Left forelimb (tissue), 1 donor: ENCODE measurements at regions not wholly inside any gene's neighbourhood (a gene's known extent, or its start where the extent isn't known, plus 50 kb on each side); places are given as distances from the start of the nearest gene placed in this dataset.

Source experiments
- DNase-seq: peaks from one replicate; pipeline ENCODE4 v3.0.0-alpha.2; 2018; ENCODE audit warnings: low spot score

GRCh38 chr1:56072310-56072709 is 507.1 kb downstream of the PLPP3 start:
- no peak for DNase-seq

DNA sequence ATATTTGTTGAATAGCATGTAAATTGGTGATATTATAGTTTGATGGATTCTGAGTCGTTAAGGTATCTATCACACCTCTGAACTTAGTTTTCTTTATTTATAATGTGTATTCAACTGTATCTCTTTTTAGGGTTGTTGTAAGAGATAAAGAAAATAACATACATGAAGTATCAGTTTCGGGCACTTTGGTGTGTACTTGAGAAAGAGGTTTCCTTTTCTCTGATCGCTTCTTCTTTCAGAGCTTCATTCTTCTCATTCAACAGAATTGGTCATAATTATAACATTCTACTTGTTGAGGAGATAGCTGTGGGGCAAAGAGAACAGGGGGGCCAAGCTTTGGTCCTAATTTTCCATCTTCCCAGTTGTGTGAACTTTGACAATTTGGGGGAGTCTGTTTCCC is 508.0 kb downstream of the PLPP3 start:
- no peak for DNase-seq

DNA sequence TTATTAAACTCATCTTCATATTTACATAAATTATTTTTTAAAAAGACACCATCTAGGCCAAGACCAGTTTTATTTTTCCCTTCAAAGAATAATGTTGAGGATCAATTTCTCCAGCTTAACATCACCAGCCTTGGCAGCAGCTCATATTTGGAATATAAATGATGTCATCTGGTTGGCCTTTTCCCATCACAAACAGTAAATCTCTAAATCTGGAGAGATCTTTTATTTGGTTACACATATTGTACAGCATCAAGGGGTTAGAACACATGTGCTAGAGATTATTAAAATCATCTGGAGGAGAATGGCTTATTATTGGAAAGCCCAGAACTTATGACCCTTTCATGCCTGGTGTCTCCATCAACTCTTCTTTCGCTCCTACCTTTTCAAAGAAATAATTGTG is 508.8 kb downstream of the PLPP3 start:
- DNase-seq: no peak

DNA sequence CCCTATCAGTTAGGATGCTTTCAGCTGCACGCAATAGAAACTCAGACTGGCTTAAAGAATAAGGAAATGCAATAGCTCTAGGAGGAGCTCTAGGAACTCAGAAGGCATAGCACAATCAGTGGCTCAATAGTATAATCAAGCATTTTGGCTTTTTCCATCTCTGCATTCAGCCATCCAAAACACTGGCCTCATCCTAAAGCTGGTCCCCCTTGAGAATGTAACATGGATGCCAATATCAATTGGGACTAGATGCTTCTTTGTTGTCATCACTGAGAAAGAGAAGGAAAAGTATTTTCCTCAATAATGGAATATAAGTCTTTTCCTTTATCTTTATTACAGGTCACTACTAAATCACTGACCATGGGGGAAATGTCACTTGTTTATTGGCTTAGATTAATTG is 509.5 kb downstream of the PLPP3 start:
- DNase-seq: no peak

- no peak for DNase-seq
Observed at GRCh38 chr1:56068908-56069307, 510.5 kb downstream of the PLPP3 start.

DNA sequence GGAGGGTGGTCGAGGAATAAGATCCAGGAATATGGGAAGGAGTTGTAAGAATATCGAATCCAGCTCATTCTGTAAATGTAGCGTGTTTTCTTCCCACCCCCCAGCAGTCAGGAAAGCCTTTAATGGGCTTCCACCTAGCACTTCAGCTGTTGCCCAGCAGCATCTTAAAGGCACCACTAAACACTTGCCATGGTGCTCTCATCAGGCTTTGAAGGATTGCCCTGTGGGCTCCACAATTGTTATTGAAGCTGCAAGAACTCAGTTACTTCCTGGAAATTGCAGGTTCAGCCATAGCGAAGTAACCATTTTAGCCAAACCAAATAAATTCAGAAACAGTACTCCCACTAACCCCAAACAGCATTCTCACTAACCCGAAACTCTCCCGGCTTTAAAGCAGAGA is 511.2 kb downstream of the PLPP3 start:
- DNase-seq: no peak

GRCh38 chr1:56065729-56066128 is 513.6 kb downstream of the PLPP3 start:
- no peak for DNase-seq

GRCh38 chr1:56064705-56065104 is 514.7 kb downstream of the PLPP3 start:
- no peak for DNase-seq

DNA sequence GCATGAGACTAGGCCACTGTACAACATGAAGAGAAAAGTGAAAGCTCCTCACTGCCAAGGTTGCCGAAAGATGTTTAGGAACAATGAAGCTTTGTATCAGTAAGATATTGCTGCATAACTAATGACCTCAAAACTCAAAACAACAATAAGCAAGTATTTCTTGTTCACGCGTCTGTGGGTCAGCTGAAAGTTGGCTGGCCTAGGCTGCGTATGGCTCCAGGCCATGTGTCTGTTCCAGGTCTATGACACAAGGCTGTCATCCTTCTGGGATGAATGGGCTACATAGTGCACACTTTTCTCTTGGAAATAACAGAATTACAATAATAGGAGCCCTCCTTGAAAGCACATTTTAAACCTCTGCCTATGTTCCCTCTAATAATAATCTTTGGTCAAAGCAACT is 515.9 kb downstream of the PLPP3 start:
- DNase-seq: no peak

DNA sequence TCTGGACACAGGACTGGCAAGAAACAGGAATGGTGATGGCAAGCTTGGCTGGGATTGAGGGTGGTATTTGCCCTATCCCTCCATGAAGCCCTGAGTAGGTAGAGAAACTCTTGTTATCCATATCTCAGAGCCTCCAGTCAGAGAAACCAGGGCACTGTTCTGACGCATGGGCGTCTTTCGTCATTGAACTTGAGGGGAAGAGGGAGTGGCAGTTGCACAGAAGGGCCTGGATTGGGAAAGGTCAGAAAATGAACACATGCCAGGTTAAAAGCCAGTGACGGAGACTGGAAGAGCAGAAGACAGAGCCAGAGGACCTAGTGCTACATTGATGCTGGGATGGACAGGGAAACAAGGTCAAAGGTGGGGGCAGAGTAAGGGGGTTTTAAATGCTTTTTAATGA is 516.7 kb downstream of the PLPP3 start:
- DNase-seq: no peak

GRCh38 chr1:56061824-56062223 is 517.5 kb downstream of the PLPP3 start:
- no peak for DNase-seq

DNA sequence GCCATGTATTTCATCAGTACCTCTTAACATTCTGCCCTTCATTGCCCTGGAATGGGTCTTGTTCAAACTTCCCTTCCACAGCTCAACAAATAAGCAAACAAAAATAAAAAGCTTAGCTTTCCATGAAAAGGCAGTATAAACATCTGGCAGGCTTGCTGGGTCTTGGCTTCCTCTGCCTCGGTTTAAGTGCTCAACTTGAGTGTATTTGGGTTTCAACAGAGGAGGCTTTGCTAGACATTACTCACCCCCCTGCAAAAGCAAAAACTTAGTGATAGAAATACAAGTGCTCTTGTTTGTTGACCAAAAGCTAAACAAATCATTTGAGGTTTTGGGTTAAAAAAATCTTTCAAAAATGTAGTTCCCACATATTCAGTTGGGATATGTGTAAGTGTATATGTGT is 518.5 kb downstream of the PLPP3 start:
- DNase-seq: no peak

DNA sequence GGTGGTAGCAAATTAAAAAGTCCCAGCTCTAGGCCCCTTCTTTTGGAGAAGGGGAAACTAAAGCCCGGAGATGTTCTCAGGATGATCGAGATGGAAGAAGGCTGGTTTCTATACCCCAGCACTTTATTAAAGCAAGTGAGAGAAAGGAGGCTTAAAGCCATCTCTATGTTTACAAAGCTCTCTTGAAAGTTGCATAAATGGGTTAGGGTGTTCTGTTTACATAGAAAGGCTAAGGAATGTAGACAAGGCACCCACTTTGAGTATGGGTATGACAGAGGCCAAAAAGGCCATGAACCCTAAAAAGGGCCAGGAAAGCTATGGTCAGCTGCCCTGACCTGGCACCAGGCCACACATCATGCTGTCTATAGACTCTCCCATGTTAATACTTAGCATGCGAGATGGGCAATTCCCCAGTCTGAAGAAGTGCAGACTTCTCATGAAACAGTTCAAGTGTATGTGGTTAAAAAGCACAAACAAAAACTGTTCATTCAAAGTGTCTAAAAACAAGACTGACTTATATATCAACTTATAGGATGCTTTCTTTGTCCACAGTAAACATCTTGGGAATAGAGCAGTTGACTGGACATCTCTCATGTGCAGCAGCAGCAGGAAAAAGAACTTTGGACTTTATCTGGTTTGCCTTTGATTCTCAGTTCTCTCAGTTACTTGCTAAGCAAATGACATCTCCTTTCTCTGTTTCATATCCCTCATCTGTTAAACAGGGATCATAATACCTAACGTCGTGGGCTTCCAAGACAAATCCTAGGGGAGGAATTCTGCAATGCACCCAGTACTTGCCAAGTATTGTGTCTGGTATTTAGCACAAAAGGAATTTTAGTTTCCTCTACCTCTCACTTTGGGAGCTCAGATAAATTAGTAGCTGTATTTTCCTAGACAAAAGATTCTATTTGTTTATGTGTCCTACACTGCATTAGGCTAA is 521.6 kb downstream of the PLPP3 start:
- no peak for DNase-seq

DNA sequence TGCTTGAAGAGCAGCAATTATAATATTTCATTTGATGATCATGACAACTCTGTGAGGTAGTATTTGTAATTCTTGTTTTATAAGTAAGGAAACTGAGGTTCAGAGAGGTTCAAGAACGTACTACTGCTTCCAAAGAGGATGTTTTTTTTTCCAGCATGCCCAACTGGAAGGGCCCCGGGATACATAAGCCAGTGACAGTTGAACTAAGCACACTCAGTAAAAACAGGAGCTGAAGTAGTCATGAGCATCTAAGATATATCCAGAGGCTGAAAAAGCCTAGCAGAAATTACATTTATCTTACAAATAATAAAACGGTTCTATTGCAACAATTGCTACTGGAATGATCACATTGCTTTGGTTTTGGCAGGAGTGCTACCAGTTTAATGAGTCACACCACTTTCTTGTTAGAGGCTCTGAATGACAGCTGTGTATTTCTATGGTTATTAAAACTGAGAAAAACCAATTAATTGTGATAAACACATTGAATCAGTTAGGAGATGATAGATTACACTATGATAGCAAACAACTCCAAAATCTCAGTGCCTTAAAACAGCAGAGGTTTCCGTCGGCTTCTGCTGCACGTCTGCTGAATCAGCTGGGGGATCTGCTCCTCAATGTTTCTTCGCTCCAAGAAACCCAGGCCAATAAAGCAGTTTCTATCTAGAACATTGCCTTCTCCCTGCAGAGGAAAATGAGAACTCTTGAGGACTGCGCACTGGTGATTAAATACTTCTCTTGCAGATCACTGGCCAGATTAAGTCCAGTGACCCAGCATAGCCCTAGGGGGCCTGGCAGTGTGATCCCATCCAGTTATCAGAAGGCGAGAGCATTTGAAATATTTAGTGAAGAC is 522.7 kb downstream of the PLPP3 start:
- no peak for DNase-seq

DNA sequence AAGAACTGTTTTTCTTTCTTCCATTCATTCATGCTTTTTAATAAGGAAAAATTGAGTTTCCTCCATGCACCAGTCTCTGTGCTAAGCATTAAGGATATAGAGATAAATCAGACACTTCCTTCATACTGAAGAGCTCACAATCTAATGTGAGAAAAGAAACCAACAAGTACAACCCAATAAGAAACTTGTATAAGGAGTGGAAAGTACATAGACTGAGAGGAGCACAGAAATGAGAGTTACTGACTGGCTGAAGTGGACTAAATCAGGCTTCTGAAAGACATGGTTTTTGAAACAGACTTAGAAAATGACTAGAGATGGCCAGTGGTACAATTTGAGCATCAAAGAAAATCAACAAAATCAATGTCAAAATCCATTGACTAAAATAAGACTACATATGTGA is 524.4 kb downstream of the PLPP3 start:
- DNase-seq: no peak

GRCh38 chr1:56052041-56052440 is 527.3 kb downstream of the PLPP3 start:
- no peak for DNase-seq

DNA sequence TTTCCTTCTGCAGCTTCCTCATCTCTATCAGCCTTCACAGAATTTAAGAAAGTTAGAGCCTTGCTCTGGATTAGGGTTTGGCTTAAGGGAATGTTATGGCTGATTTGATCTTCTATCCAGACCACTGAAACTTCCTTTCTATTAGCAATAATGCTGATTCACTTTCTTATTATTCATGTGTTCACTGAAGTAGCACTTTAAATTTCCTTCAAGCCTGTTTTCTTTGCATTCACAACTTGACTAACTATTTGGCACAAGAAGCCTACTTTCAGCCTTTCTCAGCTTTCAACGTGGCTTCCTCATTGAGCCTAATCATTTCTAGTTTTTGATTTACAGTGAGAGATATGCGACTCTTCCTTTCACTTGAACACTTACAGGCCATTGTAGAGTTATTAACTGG is 528.5 kb downstream of the PLPP3 start:
- DNase-seq: no peak

GRCh38 chr1:56045477-56045876 is 533.9 kb downstream of the PLPP3 start:
- DNase-seq: no peak

DNA sequence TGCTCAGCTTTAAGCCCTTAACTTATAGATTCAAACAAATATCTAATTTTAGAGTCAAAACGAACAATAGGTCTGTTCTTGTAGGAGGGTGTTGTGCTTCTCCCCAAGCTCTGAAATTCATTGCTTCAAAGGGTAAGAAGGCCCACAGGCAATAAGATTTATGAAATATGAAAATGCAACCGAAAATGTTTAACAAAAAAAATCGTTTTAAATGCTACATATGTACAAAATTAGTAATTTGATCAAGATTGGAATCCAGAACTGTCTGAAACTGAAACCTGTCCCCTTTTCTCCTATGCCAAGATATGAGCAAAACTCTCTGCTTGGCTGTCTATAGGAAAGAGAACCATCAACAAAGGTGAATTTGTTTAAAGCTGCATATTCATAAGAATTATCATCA is 534.3 kb downstream of the PLPP3 start:
- no peak for DNase-seq

GRCh38 chr1:56036479-56036878 is 542.9 kb downstream of the PLPP3 start:
- no peak for DNase-seq

DNA sequence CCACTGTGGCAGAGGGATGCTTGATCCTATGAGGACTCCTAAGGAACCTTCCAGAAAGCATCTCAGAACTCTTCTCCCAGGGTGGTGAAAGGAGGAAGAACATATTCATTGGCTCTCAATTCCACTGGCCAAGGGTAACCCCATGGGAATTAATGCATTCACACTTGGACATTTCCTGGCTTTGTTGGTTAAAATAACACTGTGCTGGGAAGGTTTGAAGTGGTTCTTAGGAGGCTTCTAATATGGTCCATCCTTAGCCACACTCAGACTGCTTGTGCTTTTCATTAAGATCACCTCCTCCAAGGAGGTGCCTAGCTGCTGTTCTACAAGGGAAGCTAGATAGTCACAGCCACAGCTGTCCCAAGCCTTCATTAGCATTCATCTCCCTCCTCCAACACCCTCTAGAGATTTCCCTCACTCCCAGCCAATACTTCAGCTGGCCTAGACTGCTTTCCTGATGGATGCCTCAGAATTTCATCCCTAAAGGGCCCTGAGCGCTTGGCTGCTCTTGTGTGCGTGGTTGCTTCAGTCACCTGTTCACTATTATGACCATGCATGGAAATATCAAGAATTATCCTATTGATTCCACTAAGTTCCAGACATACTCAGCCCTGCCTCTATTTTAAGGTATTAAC is 544.4 kb downstream of the PLPP3 start:
- no peak for DNase-seq

GRCh38 chr1:56034222-56034621 is 545.1 kb downstream of the PLPP3 start:
- no peak for DNase-seq
